ENCODE measurements at regions not wholly inside any gene's neighbourhood (a gene's known extent, or its start where the extent isn't known, plus 50 kb on each side); places are given as distances from the start of the nearest gene placed in this dataset.

- peaks cover 28% of the 10 kb centered on the region for H3K4me1 Mint-ChIP-seq (ENCODE audit: low read depth, unreplicated experiment)
- Histone ChIP-seq H3K9ac (ENCODE audit: low read length) (no peak overlapping the region), H3K79me2 (ENCODE audit: insufficient read depth, low read length) (no peaks in the 10 kb centered on the region), H3K4me3 (ENCODE audit: insufficient read depth, low read depth, low read length) (no peak overlapping the region), H3K27ac (ENCODE audit: low read depth, low read length) (no peak overlapping the region), H3K36me3 (ENCODE audit: insufficient read depth, low read length) (no peaks in the 10 kb centered on the region), H4K20me1 (ENCODE audit: insufficient read depth, low read length) (no peaks in the 10 kb centered on the region), H3K4me1 (ENCODE audit: insufficient read depth, low read length) (peaks cover 15% of the 10 kb centered on the region), H3K27me3 (ENCODE audit: insufficient read depth, low read length) (peaks cover 4% of the 10 kb centered on the region), H3K4me2 (ENCODE audit: low read length) (no peak overlapping the region), H3K9me3 (ENCODE audit: insufficient read depth, low read depth, low read length) (no peaks in the 10 kb centered on the region), H2AFZ (ENCODE audit: low read depth, low read length) (no peak overlapping the region)
- peak overlapping the region; percentile 84 for H3K27ac Mint-ChIP-seq (ENCODE audit: unreplicated experiment)
- H3K4me3 Mint-ChIP-seq (ENCODE audit: unreplicated experiment) = no peak overlapping the region
- FAIRE-seq (no peak), DNase-seq (ENCODE audit: low read depth) (no peak)
- H3K27me3 Mint-ChIP-seq (ENCODE audit: low read depth, unreplicated experiment) = no peaks in the 10 kb centered on the region
- H3K36me3 Mint-ChIP-seq (ENCODE audit: low read depth, unreplicated experiment) = no peaks in the 10 kb centered on the region
- H3K9me3 Mint-ChIP-seq (ENCODE audit: unreplicated experiment) = no peaks in the 10 kb centered on the region
- no peak for TF ChIP-seq EZH2 (IDR thresholded peaks at IDR 0.05; ENCODE audit: insufficient read depth, low read length)
- no peak for TF ChIP-seq CTCF (IDR thresholded peaks at IDR 0.05; ENCODE audit: insufficient read depth, low read depth, low read length)
Measured at GRCh38 chr5:112546946-112547592, 128.0 kb upstream of the EPB41L4A start.

- TF ChIP-seq CTCF (IDR thresholded peaks at IDR 0.05; ENCODE audit: insufficient read depth, low read depth, low read length) (no peak), EZH2 (IDR thresholded peaks at IDR 0.05; ENCODE audit: insufficient read depth, low read length) (no peak)
- H3K36me3 Mint-ChIP-seq (ENCODE audit: low read depth, unreplicated experiment) = no peaks in the 10 kb centered on the region
- Histone ChIP-seq H3K79me2 (ENCODE audit: insufficient read depth, low read length) (no peaks in the 10 kb centered on the region), H3K4me2 (ENCODE audit: low read length) (peak overlapping the region; percentile 44), H3K4me3 (ENCODE audit: insufficient read depth, low read depth, low read length) (no peak overlapping the region), H3K27me3 (ENCODE audit: insufficient read depth, low read length) (peaks cover 4% of the 10 kb centered on the region), H3K9me3 (ENCODE audit: insufficient read depth, low read depth, low read length) (no peaks in the 10 kb centered on the region), H3K27ac (ENCODE audit: low read depth, low read length) (peak overlapping the region; percentile 18), H3K4me1 (ENCODE audit: insufficient read depth, low read length) (peaks cover 15% of the 10 kb centered on the region), H3K36me3 (ENCODE audit: insufficient read depth, low read length) (no peaks in the 10 kb centered on the region), H4K20me1 (ENCODE audit: insufficient read depth, low read length) (no peaks in the 10 kb centered on the region), H2AFZ (ENCODE audit: low read depth, low read length) (no peak overlapping the region), H3K9ac (ENCODE audit: low read length) (no peak overlapping the region)
- no peak overlapping the region for H3K4me3 Mint-ChIP-seq (ENCODE audit: unreplicated experiment)
- no peaks in the 10 kb centered on the region for H3K9me3 Mint-ChIP-seq (ENCODE audit: unreplicated experiment)
- no peaks in the 10 kb centered on the region for H3K27me3 Mint-ChIP-seq (ENCODE audit: low read depth, unreplicated experiment)
- peak overlapping the region; percentile 84 for H3K27ac Mint-ChIP-seq (ENCODE audit: unreplicated experiment)
- peaks cover 28% of the 10 kb centered on the region for H3K4me1 Mint-ChIP-seq (ENCODE audit: low read depth, unreplicated experiment)
- FAIRE-seq = peak; percentile 96
- peak; percentile 96 for DNase-seq (ENCODE audit: low read depth)
Measured at GRCh38 chr5:112548246-112548881, 129.3 kb upstream of the EPB41L4A start.

- TF ChIP-seq CTCF (IDR thresholded peaks at IDR 0.05; ENCODE audit: insufficient read depth, low read depth, low read length) = no peak
- no peak for TF ChIP-seq EZH2 (IDR thresholded peaks at IDR 0.05; ENCODE audit: insufficient read depth, low read length)
- Histone ChIP-seq H4K20me1 (ENCODE audit: insufficient read depth, low read length) (no peaks in the 10 kb centered on the region), H3K27ac (ENCODE audit: low read depth, low read length) (no peak overlapping the region), H3K79me2 (ENCODE audit: insufficient read depth, low read length) (no peaks in the 10 kb centered on the region), H3K4me2 (ENCODE audit: low read length) (peak overlapping the region; percentile 44), H3K4me3 (ENCODE audit: insufficient read depth, low read depth, low read length) (no peak overlapping the region), H2AFZ (ENCODE audit: low read depth, low read length) (no peak overlapping the region), H3K4me1 (ENCODE audit: insufficient read depth, low read length) (peaks cover 15% of the 10 kb centered on the region), H3K36me3 (ENCODE audit: insufficient read depth, low read length) (no peaks in the 10 kb centered on the region), H3K9ac (ENCODE audit: low read length) (no peak overlapping the region), H3K9me3 (ENCODE audit: insufficient read depth, low read depth, low read length) (no peaks in the 10 kb centered on the region), H3K27me3 (ENCODE audit: insufficient read depth, low read length) (peaks cover 4% of the 10 kb centered on the region)
- H3K9me3 Mint-ChIP-seq (ENCODE audit: unreplicated experiment) = no peaks in the 10 kb centered on the region
- DNase-seq (ENCODE audit: low read depth) (no peak), FAIRE-seq (no peak)
- no peak overlapping the region for H3K4me3 Mint-ChIP-seq (ENCODE audit: unreplicated experiment)
- no peaks in the 10 kb centered on the region for H3K36me3 Mint-ChIP-seq (ENCODE audit: low read depth, unreplicated experiment)
- H3K4me1 Mint-ChIP-seq (ENCODE audit: low read depth, unreplicated experiment) = peaks cover 31% of the 10 kb centered on the region
- no peaks in the 10 kb centered on the region for H3K27me3 Mint-ChIP-seq (ENCODE audit: low read depth, unreplicated experiment)
- peak overlapping the region; percentile 84 for H3K27ac Mint-ChIP-seq (ENCODE audit: unreplicated experiment)
Measured at GRCh38 chr5:112549127-112549526, 130.1 kb upstream of the EPB41L4A start.

Data from astrocyte (in vitro differentiated cells and primary cell).